ENCODE measurements at regions not wholly inside any gene's neighbourhood (a gene's known extent, or its start where the extent isn't known, plus 50 kb on each side); places are given as distances from the start of the nearest gene placed in this dataset.

- TF ChIP-seq JUN (IDR thresholded peaks at IDR 0.05; ENCODE audit: borderline replicate concordance, insufficient read depth, insufficient read length, low read depth), result no peak
- no peak for TF ChIP-seq CTCF (IDR thresholded peaks at IDR 0.05; ENCODE audit: extremely low read depth in 1 of 2, insufficient read depth in 1 of 2, low read depth in 1 of 2, low read length in 2 of 2)
- no peak for TF ChIP-seq MYC (IDR thresholded peaks at IDR 0.05; ENCODE audit: low read depth, low read length)
- no peak for TF ChIP-seq POLR2A (IDR thresholded peaks at IDR 0.05; ENCODE audit: low read depth, low read length)
- TF ChIP-seq GATA2 (IDR thresholded peaks at IDR 0.05; ENCODE audit: insufficient read depth, insufficient read length, low read depth, low read length), result no peak
- TF ChIP-seq MAX (IDR thresholded peaks at IDR 0.05; ENCODE audit: insufficient read depth, insufficient read length), result no peak
- no peak for TF ChIP-seq FOS (IDR thresholded peaks at IDR 0.05; ENCODE audit: borderline replicate concordance, insufficient read depth, low read length)
- no peak for TF ChIP-seq EZH2 (IDR thresholded peaks at IDR 0.05; ENCODE audit: borderline replicate concordance, low read depth, low read length, severe bottlenecking)
- TF ChIP-seq POLR2AphosphoS5 (IDR thresholded peaks at IDR 0.05; ENCODE audit: insufficient read depth, low read depth, low read length), result no peak
- Histone ChIP-seq H3K9me1 (replicated peaks; ENCODE audit: control insufficient read depth, extremely low read depth, insufficient read depth, low read length) (no peaks in the 10 kb centered on the region), H3K27me3 (ENCODE audit: control insufficient read depth in 2 of 2, insufficient read depth in 2 of 2, low read length in 2 of 2) (no peaks in the 10 kb centered on the region), H3K79me2 (ENCODE audit: control insufficient read depth, insufficient read depth, low read length) (no peaks in the 10 kb centered on the region), H3K4me2 (ENCODE audit: insufficient read depth, low read length) (no peak overlapping the region), H3K27ac (ENCODE audit: insufficient read depth, low read depth, low read length) (no peak overlapping the region), H4K20me1 (replicated peaks; ENCODE audit: control insufficient read depth, extremely low read depth, insufficient read depth, low read length) (no peaks in the 10 kb centered on the region), H3K36me3 (ENCODE audit: control insufficient read depth in 2 of 2, extremely low read depth in 1 of 2, insufficient read depth in 2 of 2, low read length in 2 of 2) (no peaks in the 10 kb centered on the region), H3K9me3 (replicated peaks; ENCODE audit: control insufficient read depth, insufficient read depth, low read length) (no peaks in the 10 kb centered on the region), H3K9ac (replicated peaks; ENCODE audit: extremely low read depth, insufficient read depth, low read length) (no peak overlapping the region), H3K4me3 (replicated peaks in 1 of 3; ENCODE audit: insufficient read depth in 1 of 3, low read depth in 1 of 3, low read length in 3 of 3) (no peak overlapping the region), H2AFZ (ENCODE audit: low read depth, low read length) (no peak overlapping the region), H3K4me1 (ENCODE audit: control insufficient read depth, extremely low read depth, insufficient read depth, low read length) (peaks cover 3% of the 10 kb centered on the region)
- POLR2A ChIA-PET, result no interaction called here
- BruUV-seq (replicated peaks), result no TSS peak
- FAIRE-seq (no peak), DNase-seq (ENCODE audit: low read depth, low spot score) (no peak)
- CTCF ChIA-PET, result no interaction called here
- dilution Hi-C loops (cut with MboI; ENCODE audit: extremely low pct_ligation_motif_present, low sequenced_read_pairs) (no loop called here), intact Hi-C loops (cut with micrococcal nuclease) (no loop called here)
Observed at GRCh38 chr3:124395584-124396338, 334.5 kb upstream of the UMPS start.
